ENCODE measurements at regions not wholly inside any gene's neighbourhood (a gene's known extent, or its start where the extent isn't known, plus 50 kb on each side); places are given as distances from the start of the nearest gene placed in this dataset.

DNA sequence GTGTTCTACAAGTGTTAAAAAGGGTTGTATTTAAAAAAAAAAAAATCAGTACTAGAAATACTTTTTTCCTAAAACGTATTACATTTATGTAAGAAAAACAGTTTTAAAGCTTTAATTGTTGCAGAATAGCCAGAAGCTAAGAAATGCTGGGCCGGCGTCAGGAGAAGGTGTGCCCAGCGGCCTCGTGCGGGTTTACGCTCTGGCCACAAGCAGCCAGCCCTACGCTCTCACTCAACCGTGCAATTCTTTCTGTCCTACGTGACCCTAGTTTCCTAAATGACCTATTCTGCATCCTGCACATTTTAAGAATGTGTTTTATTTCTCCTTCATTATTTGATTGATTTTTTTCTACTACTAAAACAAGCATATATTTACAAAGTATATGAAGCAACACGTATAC, 279.7 kb upstream of the KLF14 start:
- Histone ChIP-seq H3K9ac (ENCODE audit: control insufficient read depth, extremely low read depth, insufficient read depth, low read length) (no peak overlapping the region), H2AFZ (ENCODE audit: control insufficient read depth, low read length) (no peak overlapping the region), H3K9me1 (ENCODE audit: control insufficient read depth, extremely low read depth, insufficient read depth, low read length) (no peaks in the 10 kb centered on the region), H3K27ac (ENCODE audit: control insufficient read depth, insufficient read depth, low read length) (peak overlapping the region; percentile 87), H3K36me3 (ENCODE audit: control insufficient read depth in 2 of 2, extremely low read depth in 1 of 2, insufficient read depth in 2 of 2, low read length in 2 of 2) (no peaks in the 10 kb centered on the region), H4K20me1 (ENCODE audit: control insufficient read depth, extremely low read depth, insufficient read depth, low read length) (no peaks in the 10 kb centered on the region), H3K4me2 (ENCODE audit: control insufficient read depth, extremely low read depth, insufficient read depth, low read depth, low read length) (peak overlapping the region; percentile 90), H3K4me3 (ENCODE audit: control insufficient read depth in 2 of 3, extremely low read depth in 1 of 3, insufficient read depth in 2 of 3, low read depth in 1 of 3, low read length in 3 of 3) (no peak overlapping the region), H3K27me3 (ENCODE audit: control insufficient read depth, extremely low read depth, insufficient read depth, low read length) (no peaks in the 10 kb centered on the region), H3K79me2 (ENCODE audit: control insufficient read depth, insufficient read depth, low read length) (peaks cover 9% of the 10 kb centered on the region), H3K4me1 (ENCODE audit: control insufficient read depth, extremely low read depth, insufficient read depth, low read length) (peaks cover 47% of the 10 kb centered on the region), H3K9me3 (ENCODE audit: control insufficient read depth, low read depth, low read length) (no peaks in the 10 kb centered on the region)
- dilution Hi-C loops (cut with MboI; ENCODE audit: extremely low pct_ligation_motif_present, low sequenced_read_pairs) = no loop called here
- DNase-seq (ENCODE audit: low read depth, low spot score) = no peak
- FAIRE-seq = no peak
- no peak for TF ChIP-seq CTCF (optimal IDR thresholded peaks at IDR 0.05 in 1 of 3, IDR thresholded peaks at IDR 0.05 in 1 of 3, conservative IDR thresholded peaks at IDR 0.05 in 1 of 3; ENCODE audit: extremely low read depth in 1 of 3, insufficient read depth in 2 of 3, low read length in 3 of 3)
- no peak for TF ChIP-seq EZH2 (IDR thresholded peaks at IDR 0.05; ENCODE audit: low read length)

DNA sequence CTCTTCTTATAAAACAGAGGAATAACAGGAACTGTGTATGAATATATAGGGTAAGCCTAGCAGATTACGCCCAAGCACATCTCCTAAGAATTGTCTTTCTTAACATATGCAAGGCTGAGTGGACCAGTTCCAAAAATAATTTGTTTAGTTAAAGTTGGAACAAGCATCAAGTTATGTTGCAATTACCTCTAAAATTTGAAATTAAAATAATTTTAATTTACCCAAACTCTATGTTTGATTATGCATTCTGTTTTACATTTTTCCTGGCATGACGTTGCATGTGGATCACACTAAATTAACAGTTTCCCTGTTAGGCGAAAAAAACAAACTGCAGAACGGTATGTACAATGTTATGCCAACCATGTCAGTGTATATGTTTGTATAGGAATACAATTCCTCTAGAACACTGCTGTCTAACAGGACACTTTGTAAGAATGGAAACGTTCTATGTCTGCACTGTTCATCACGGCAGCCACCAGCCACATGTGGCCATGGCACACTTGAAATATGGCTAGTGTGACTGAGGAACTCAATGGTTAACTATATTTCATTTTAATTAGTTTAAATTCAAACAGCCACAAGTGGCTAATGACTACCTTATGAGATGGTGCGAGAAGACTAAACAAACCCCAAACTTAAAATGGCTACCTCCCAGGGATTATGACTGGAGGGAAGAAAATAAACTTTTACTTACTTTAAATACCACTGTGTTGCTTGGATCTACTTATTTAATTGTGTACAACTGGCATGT, 281.1 kb upstream of the KLF14 start:
- Histone ChIP-seq H3K9me1 (ENCODE audit: control insufficient read depth, extremely low read depth, insufficient read depth, low read length) (no peaks in the 10 kb centered on the region), H3K79me2 (ENCODE audit: control insufficient read depth, insufficient read depth, low read length) (peaks cover 7% of the 10 kb centered on the region), H3K9ac (ENCODE audit: control insufficient read depth, extremely low read depth, insufficient read depth, low read length) (no peak overlapping the region), H3K27me3 (ENCODE audit: control insufficient read depth, extremely low read depth, insufficient read depth, low read length) (no peaks in the 10 kb centered on the region), H3K4me2 (ENCODE audit: control insufficient read depth, extremely low read depth, insufficient read depth, low read depth, low read length) (no peak overlapping the region), H3K4me1 (ENCODE audit: control insufficient read depth, extremely low read depth, insufficient read depth, low read length) (peaks cover 37% of the 10 kb centered on the region), H3K4me3 (ENCODE audit: control insufficient read depth in 2 of 3, extremely low read depth in 1 of 3, insufficient read depth in 2 of 3, low read depth in 1 of 3, low read length in 3 of 3) (no peak overlapping the region), H3K9me3 (ENCODE audit: control insufficient read depth, low read depth, low read length) (no peaks in the 10 kb centered on the region), H4K20me1 (ENCODE audit: control insufficient read depth, extremely low read depth, insufficient read depth, low read length) (no peaks in the 10 kb centered on the region), H3K36me3 (ENCODE audit: control insufficient read depth in 2 of 2, extremely low read depth in 1 of 2, insufficient read depth in 2 of 2, low read length in 2 of 2) (no peaks in the 10 kb centered on the region), H3K27ac (ENCODE audit: control insufficient read depth, insufficient read depth, low read length) (no peak overlapping the region), H2AFZ (ENCODE audit: control insufficient read depth, low read length) (no peak overlapping the region)
- no peak for TF ChIP-seq CTCF (optimal IDR thresholded peaks at IDR 0.05 in 1 of 3, IDR thresholded peaks at IDR 0.05 in 1 of 3, conservative IDR thresholded peaks at IDR 0.05 in 1 of 3; ENCODE audit: extremely low read depth in 1 of 3, insufficient read depth in 2 of 3, low read length in 3 of 3)
- no peak for TF ChIP-seq EZH2 (IDR thresholded peaks at IDR 0.05; ENCODE audit: low read length)
- DNase-seq (ENCODE audit: low read depth, low spot score) (no peak), FAIRE-seq (no peak)
- dilution Hi-C loops (cut with MboI; ENCODE audit: extremely low pct_ligation_motif_present, low sequenced_read_pairs) = no loop called here

Data from keratinocyte (primary cell).